OCI-LY1 (cell line): ENCODE measurements at regions not wholly inside any gene's neighbourhood (a gene's known extent, or its start where the extent isn't known, plus 50 kb on each side); places are given as distances from the start of the nearest gene placed in this dataset.

Experiments used
- H2AFZ ChIP-seq: fragments of 200-600 bp; sonication (generic), shearing (Covaris generic); 2 replicates; pipeline ENCODE4 v1.6.0; 2014; ENCODE audit warnings: antibody characterized with exemption, mild to moderate bottlenecking, low read length
- H3F3A ChIP-seq: fragments of 200-600 bp; sonication (generic), shearing (Covaris generic); 2 replicates; pipeline ENCODE4 v1.6.0; 2014; ENCODE audit warnings: mild to moderate bottlenecking, antibody characterized with exemption, low read length, moderate library complexity; ENCODE audit not compliant: insufficient read depth
- H3K27ac ChIP-seq: fragments of 200-600 bp; sonication (generic); 2 replicates; pipeline ENCODE4 v1.5.1; 2014; ENCODE audit warnings: low read length, mixed run types, mild to moderate bottlenecking, low read depth; ENCODE audit not compliant: poor library complexity, severe bottlenecking
- H3K27me3 ChIP-seq: fragments of 200-600 bp; sonication (generic); 2 replicates; pipeline ENCODE4 v1.6.0; 2014; ENCODE audit warnings: antibody characterized with exemption, mild to moderate bottlenecking, low read length, moderate library complexity; ENCODE audit not compliant: insufficient read depth
- H3K36me3 ChIP-seq: fragments of 200-600 bp; sonication (generic); 2 replicates; pipeline ENCODE4 v1.6.1; 2014; ENCODE audit warnings: mild to moderate bottlenecking, antibody characterized with exemption, low read length, moderate library complexity, mixed read lengths; ENCODE audit not compliant: insufficient read depth
- H3K4me1 ChIP-seq: fragments of 200-600 bp; sonication (generic); 2 replicates; pipeline ENCODE4 v1.5.1; 2014; ENCODE audit warnings: mild to moderate bottlenecking, low read length, moderate library complexity; ENCODE audit not compliant: insufficient read depth, severe bottlenecking
- H3K4me2 ChIP-seq: fragments of 200-600 bp; sonication (generic), shearing (Covaris generic); 2 replicates; pipeline ENCODE4 v1.6.1; 2014; ENCODE audit warnings: low read length
- H3K4me3 ChIP-seq: fragments of 200-600 bp; sonication (generic); 2 replicates; pipeline ENCODE4 v1.5.1; 2014; ENCODE audit warnings: low read length, low read depth, mild to moderate bottlenecking, mixed read lengths; ENCODE audit not compliant: poor library complexity, severe bottlenecking
- H3K79me2 ChIP-seq: fragments of 200-600 bp; shearing (Covaris generic); 2 replicates; pipeline ENCODE4 v1.6.1; 2016; ENCODE audit warnings: mixed run types, low read length, mixed read lengths; ENCODE audit not compliant: insufficient read depth
- H3K9ac ChIP-seq: fragments of 200-600 bp; sonication (generic), shearing (Covaris generic); 2 replicates; pipeline ENCODE4 v1.6.1; 2014; ENCODE audit warnings: mild to moderate bottlenecking, low read length, mixed read lengths
- H3K9me2 ChIP-seq: fragments of 200-600 bp; sonication (generic), shearing (Covaris generic); 2 replicates; pipeline ENCODE4 v1.6.1; 2014; ENCODE audit warnings: low read depth, mild to moderate bottlenecking, low read length, mixed read lengths
- H3K9me3 ChIP-seq: fragments of 200-600 bp; shearing (Covaris generic); 2 replicates; pipeline ENCODE4 v1.6.1; 2014; ENCODE audit warnings: low read length, mixed read lengths
- H4K20me1 ChIP-seq: fragments of 200-600 bp; sonication (generic), shearing (Covaris generic); 2 replicates; pipeline ENCODE4 v1.6.0; 2016; ENCODE audit warnings: mild to moderate bottlenecking, low read length; ENCODE audit not compliant: insufficient read depth
- EZH2 ChIP-seq: fragments of 200-600 bp; sonication (generic), shearing (Covaris generic); IDR thresholded peaks from 2 replicates; pipeline ENCODE4 v1.8.0; 2017; ENCODE audit warnings: borderline replicate concordance, mixed run types, mild to moderate bottlenecking, antibody characterized with exemption, low read length, moderate library complexity, mixed read lengths
- TF ChIP-seq, protein P1 (sequence below): fragments of 200-600 bp; sonication (generic), shearing (Covaris generic); IDR thresholded peaks from 2 replicates; pipeline ENCODE4 v1.5.1; 2017; ENCODE audit warnings: mild to moderate bottlenecking, antibody characterized with exemption, low read length, moderate library complexity, mixed read lengths

GRCh38 chr1:5548266-5548665, 444.0 kb downstream of the NPHP4 start:
- Histone ChIP-seq H3K36me3 (no peaks in the 10 kb centered on the region), H3K4me1 (no peaks in the 10 kb centered on the region), H3K9me2 (no peaks in the 10 kb centered on the region), H3K4me3 (no peak overlapping the region), H4K20me1 (no peaks in the 10 kb centered on the region), H3K4me2 (no peak overlapping the region), H3K79me2 (no peaks in the 10 kb centered on the region), H2AFZ (no peak overlapping the region), H3K9me3 (no peaks in the 10 kb centered on the region; the same call in 1 of the 2 replicates), H3K27ac (no peak overlapping the region), H3F3A (no peaks in the 10 kb centered on the region), H3K27me3 (no peaks in the 10 kb centered on the region), H3K9ac (no peak overlapping the region)
- TF ChIP-seq EZH2: no peak
- TF ChIP-seq, protein P1, sequence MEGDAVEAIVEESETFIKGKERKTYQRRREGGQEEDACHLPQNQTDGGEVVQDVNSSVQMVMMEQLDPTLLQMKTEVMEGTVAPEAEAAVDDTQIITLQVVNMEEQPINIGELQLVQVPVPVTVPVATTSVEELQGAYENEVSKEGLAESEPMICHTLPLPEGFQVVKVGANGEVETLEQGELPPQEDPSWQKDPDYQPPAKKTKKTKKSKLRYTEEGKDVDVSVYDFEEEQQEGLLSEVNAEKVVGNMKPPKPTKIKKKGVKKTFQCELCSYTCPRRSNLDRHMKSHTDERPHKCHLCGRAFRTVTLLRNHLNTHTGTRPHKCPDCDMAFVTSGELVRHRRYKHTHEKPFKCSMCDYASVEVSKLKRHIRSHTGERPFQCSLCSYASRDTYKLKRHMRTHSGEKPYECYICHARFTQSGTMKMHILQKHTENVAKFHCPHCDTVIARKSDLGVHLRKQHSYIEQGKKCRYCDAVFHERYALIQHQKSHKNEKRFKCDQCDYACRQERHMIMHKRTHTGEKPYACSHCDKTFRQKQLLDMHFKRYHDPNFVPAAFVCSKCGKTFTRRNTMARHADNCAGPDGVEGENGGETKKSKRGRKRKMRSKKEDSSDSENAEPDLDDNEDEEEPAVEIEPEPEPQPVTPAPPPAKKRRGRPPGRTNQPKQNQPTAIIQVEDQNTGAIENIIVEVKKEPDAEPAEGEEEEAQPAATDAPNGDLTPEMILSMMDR: no peak

GRCh38 chr1:5543235-5543634, 449.0 kb downstream of the NPHP4 start:
- Histone ChIP-seq H3K4me3 (no peak overlapping the region), H3K9me2 (no peaks in the 10 kb centered on the region), H4K20me1 (no peaks in the 10 kb centered on the region), H3K9ac (no peak overlapping the region), H2AFZ (no peak overlapping the region), H3K79me2 (no peaks in the 10 kb centered on the region), H3K36me3 (no peaks in the 10 kb centered on the region), H3K27ac (no peak overlapping the region), H3K4me1 (no peaks in the 10 kb centered on the region), H3K4me2 (no peak overlapping the region), H3K27me3 (no peaks in the 10 kb centered on the region), H3F3A (no peaks in the 10 kb centered on the region), H3K9me3 (no peaks in the 10 kb centered on the region)
- TF ChIP-seq, protein P1: no peak
- TF ChIP-seq EZH2: no peak

GRCh38 chr1:5532811-5533210, 459.4 kb downstream of the NPHP4 start:
- H3K27ac ChIP-seq: no peak overlapping the region
- H3K27me3 ChIP-seq: no peaks in the 10 kb centered on the region
- TF ChIP-seq, protein P1: no peak
- TF ChIP-seq EZH2: no peak

More at GRCh38 chr1:5532811-5533210, 459.4 kb downstream of the NPHP4 start:
- Histone ChIP-seq H3F3A (no peaks in the 10 kb centered on the region), H3K36me3 (no peaks in the 10 kb centered on the region), H3K9me2 (no peaks in the 10 kb centered on the region), H3K9me3 (no peaks in the 10 kb centered on the region), H3K4me3 (no peak overlapping the region), H4K20me1 (no peaks in the 10 kb centered on the region), H3K4me1 (no peaks in the 10 kb centered on the region), H3K4me2 (no peak overlapping the region), H3K9ac (no peak overlapping the region), H3K79me2 (no peaks in the 10 kb centered on the region), H2AFZ (no peak overlapping the region)
